ENCODE measurements at regions not wholly inside any gene's neighbourhood (a gene's known extent, or its start where the extent isn't known, plus 50 kb on each side); places are given as distances from the start of the nearest gene placed in this dataset.
"Not testable (repeated sequence)": the region's sequence is repeated elsewhere in the genome, so short reads cannot be mapped to it uniquely, and the experiment has no call there.

GRCh38 chr6:133047065-133047665, 194.0 kb upstream of the EYA4 start:
- DNase-seq: no peak

GRCh38 chr6:133047706-133048105, 193.5 kb upstream of the EYA4 start:
- no peak for DNase-seq

GRCh38 chr6:133051240-133051639, 189.9 kb upstream of the EYA4 start:
- DNase-seq: no peak

GRCh38 chr6:133052465-133052864, 188.7 kb upstream of the EYA4 start:
- no peak for DNase-seq

GRCh38 chr6:133055441-133055966, 185.7 kb upstream of the EYA4 start:
- DNase-seq: no peak

- no peak for DNase-seq
These were observed 183.8 kb upstream of the EYA4 start for GRCh38 chr6:133057352-133057751.

GRCh38 chr6:133062077-133062476, 179.1 kb upstream of the EYA4 start:
- DNase-seq: no peak

GRCh38 chr6:133062696-133063306, 178.4 kb upstream of the EYA4 start:
- DNase-seq: peak in 1 of 58 donors; percentile 5

GRCh38 chr6:133067960-133068359, 173.2 kb upstream of the EYA4 start:
- no peak for DNase-seq

- DNase-seq: no peak
These were observed 170.6 kb upstream of the EYA4 start for GRCh38 chr6:133070410-133071043.

GRCh38 chr6:133079901-133080300, 161.3 kb upstream of the EYA4 start:
- no peak for DNase-seq

GRCh38 chr6:133083248-133083967, 157.7 kb upstream of the EYA4 start:
- DNase-seq: no peak

GRCh38 chr6:133085471-133085870, 155.7 kb upstream of the EYA4 start:
- no peak for DNase-seq

- DNase-seq: no peak
These were observed 155.3 kb upstream of the EYA4 start for GRCh38 chr6:133085896-133086295.

- DNase-seq: no peak
These were observed 152.0 kb upstream of the EYA4 start for GRCh38 chr6:133088931-133089695.

GRCh38 chr6:133092199-133092598, 149.0 kb upstream of the EYA4 start:
- no peak for DNase-seq

- DNase-seq: no peak
These were observed 148.4 kb upstream of the EYA4 start for GRCh38 chr6:133092771-133093170.

GRCh38 chr6:133093211-133093610, 147.9 kb upstream of the EYA4 start:
- not testable (repeated sequence) for DNase-seq

- peak in 7 of 58 donors; percentile 11 to 80 (median 20) for DNase-seq
These were observed 147.2 kb upstream of the EYA4 start for GRCh38 chr6:133093956-133094355.

GRCh38 chr6:133097208-133097607, 143.9 kb upstream of the EYA4 start:
- no peak for DNase-seq

- DNase-seq: no peak
These were observed 141.6 kb upstream of the EYA4 start for GRCh38 chr6:133099573-133099972.
